Erythroblast (primary cell): ENCODE measurements at regions not wholly inside any gene's neighbourhood (a gene's known extent, or its start where the extent isn't known, plus 50 kb on each side); places are given as distances from the start of the nearest gene placed in this dataset.

Experiments
- GATA1 ChIP-seq: IDR thresholded peaks from 2 replicates; pipeline ENCODE4 v1.6.1; 2011; ENCODE audit warnings: low read depth, mild to moderate bottlenecking, control low read depth, low read length, moderate library complexity
- POLR2A ChIP-seq: IDR thresholded peaks from 2 replicates; pipeline ENCODE4 v1.6.1; 2011; ENCODE audit warnings: mild to moderate bottlenecking, low read length

GRCh38 chr4:65954416-65954815 is 284.1 kb upstream of the EPHA5 start:
- no peak for TF ChIP-seq POLR2A
- no peak for TF ChIP-seq GATA1
